Trophoblast cell (in vitro differentiated cells and primary cell): ENCODE measurements at regions not wholly inside any gene's neighbourhood (a gene's known extent, or its start where the extent isn't known, plus 50 kb on each side); places are given as distances from the start of the nearest gene placed in this dataset.
A peak's percentile ranks its signal among the peaks of the same experiment; 100 is the strongest.

ENCODE experiments used
- DNase-seq, 2 donors: peaks; one replicate each; pipeline ENCODE4 v3.0.0-alpha.2; 2016
- H2AFZ ChIP-seq: 2 replicates; pipeline ENCODE4 v1.6.1; 2013; ENCODE audit warnings: low read length, moderate library complexity, mild to moderate bottlenecking; ENCODE audit not compliant: insufficient read depth, poor library complexity
- H2AK5ac ChIP-seq: 2 replicates; pipeline ENCODE4 v1.6.1; 2013; ENCODE audit warnings: mild to moderate bottlenecking, low read length
- H2BK120ac ChIP-seq: 2 replicates; pipeline ENCODE4 v1.6.1; 2013; ENCODE audit warnings: low read length, mild to moderate bottlenecking, moderate library complexity; ENCODE audit not compliant: insufficient read depth, poor library complexity
- H2BK12ac ChIP-seq: 2 replicates; pipeline ENCODE4 v1.6.1; 2013; ENCODE audit warnings: mild to moderate bottlenecking, low read length, moderate library complexity
- H2BK5ac ChIP-seq: 2 replicates; pipeline ENCODE4 v1.6.1; 2013; ENCODE audit warnings: low read length, low read depth, moderate library complexity, mild to moderate bottlenecking; ENCODE audit not compliant: poor library complexity
- H3K14ac ChIP-seq: 2 replicates; pipeline ENCODE4 v1.6.1; 2013; ENCODE audit warnings: mild to moderate bottlenecking, low read length
- H3K18ac ChIP-seq: 2 replicates; pipeline ENCODE4 v1.6.1; 2013; ENCODE audit warnings: mild to moderate bottlenecking, low read length
- H3K23ac ChIP-seq: 2 replicates; pipeline ENCODE4 v1.6.1; 2013; ENCODE audit warnings: low read length
- H3K27ac ChIP-seq: 2 replicates; pipeline ENCODE4 v1.5.1; 2013; ENCODE audit warnings: low read depth, mild to moderate bottlenecking, inconsistent platforms, low read length, moderate library complexity
- H3K27me3 ChIP-seq: 2 replicates; pipeline ENCODE4 v1.6.1; 2013; ENCODE audit warnings: inconsistent platforms, mild to moderate bottlenecking, low read length, moderate library complexity; ENCODE audit not compliant: insufficient read depth
- H3K36me3 ChIP-seq, 2 experiments: 1 replicate in 1 of 2; 2 replicates in 1 of 2; pipeline ENCODE4 v1.6.1; 2013; ENCODE audit warnings: low read length in 2 of 2, mild to moderate bottlenecking in 2 of 2, moderate library complexity in 1 of 2; ENCODE audit not compliant: insufficient read depth in 2 of 2, control insufficient read depth in 1 of 2
- H3K4ac ChIP-seq: 2 replicates; pipeline ENCODE4 v1.6.1; 2013; ENCODE audit warnings: low read depth, mild to moderate bottlenecking, low read length, moderate library complexity
- H3K4me1 ChIP-seq, 2 experiments: 1 replicate in 1 of 2; 2 replicates in 1 of 2; pipeline ENCODE4 v1.6.1; 2013; ENCODE audit warnings: low read length in 2 of 2, mild to moderate bottlenecking in 2 of 2, moderate library complexity in 1 of 2; ENCODE audit not compliant: insufficient read depth in 2 of 2, control insufficient read depth in 1 of 2
- H3K4me2 ChIP-seq: 2 replicates; pipeline ENCODE4 v1.6.1; 2013; ENCODE audit warnings: inconsistent platforms, mild to moderate bottlenecking, low read length, moderate library complexity
- H3K4me3 ChIP-seq: 2 replicates; pipeline ENCODE4 v1.5.1; 2013; ENCODE audit warnings: mild to moderate bottlenecking, low read depth, low read length, inconsistent platforms
- H3K79me1 ChIP-seq: one replicate; pipeline ENCODE4 v1.6.1; 2013; ENCODE audit warnings: low read length
- H3K79me2 ChIP-seq: 2 replicates; pipeline ENCODE4 v1.6.1; 2013; ENCODE audit warnings: low read length, mild to moderate bottlenecking; ENCODE audit not compliant: control insufficient read depth, insufficient read depth, poor library complexity
- H3K9ac ChIP-seq: 2 replicates; pipeline ENCODE4 v1.6.1; 2013; ENCODE audit warnings: mild to moderate bottlenecking, low read length
- H3K9me3 ChIP-seq: 2 replicates; pipeline ENCODE4 v1.6.1; 2013; ENCODE audit warnings: low read depth, mild to moderate bottlenecking, control low read depth, inconsistent platforms, low read length; ENCODE audit not compliant: insufficient read depth
- H4K12ac ChIP-seq: 2 replicates; pipeline ENCODE4 v1.6.1; 2013; ENCODE audit warnings: low read depth, mild to moderate bottlenecking, low read length, moderate library complexity
- H4K8ac ChIP-seq: 2 replicates; pipeline ENCODE4 v1.6.1; 2013; ENCODE audit warnings: low read depth, mild to moderate bottlenecking, low read length, moderate library complexity
- H4K91ac ChIP-seq: one replicate; pipeline ENCODE4 v1.6.1; 2013; ENCODE audit warnings: low read depth, mild to moderate bottlenecking, low read length, moderate library complexity
- WGBS: extraction: QIAGEN DNeasy Blood & Tissue Kit; methylation state at CpG from one replicate; pipeline ENCODE4 v1.1.7; 2013; ENCODE audit warnings: missing lambda C conversion rate; ENCODE audit not compliant: insufficient read length, insufficient coverage; ENCODE audit errors: extremely low coverage; 5-methylcytosine and 5-hydroxymethylcytosine counted together

DNA sequence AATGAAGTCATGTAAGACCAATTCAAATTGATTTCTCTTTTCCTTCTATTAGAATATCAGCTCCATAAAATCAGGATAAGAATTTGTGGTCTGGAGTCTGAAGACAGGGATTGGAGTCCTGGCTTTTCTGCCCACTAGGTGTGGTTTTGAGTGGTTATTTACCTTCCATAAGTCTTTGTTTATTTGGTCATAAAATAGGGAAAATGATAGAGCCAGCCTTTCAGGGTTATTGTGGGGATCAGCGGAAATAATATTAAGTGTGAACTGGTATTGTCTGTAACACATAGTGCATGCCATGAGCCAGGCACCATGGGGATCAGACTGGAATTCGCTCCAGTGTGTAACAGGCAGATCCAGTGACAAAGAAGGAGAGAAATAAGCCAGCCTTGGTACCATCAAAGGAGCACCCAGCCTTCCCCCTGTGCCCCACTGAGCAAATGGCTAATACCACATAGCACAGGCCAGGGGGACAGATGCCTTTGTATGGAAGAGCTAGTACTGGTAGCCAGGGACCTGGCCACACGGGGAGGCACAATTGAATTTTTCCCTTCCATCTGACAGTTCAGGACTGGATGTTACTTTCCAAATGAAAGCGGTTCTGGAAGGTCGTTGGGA lies 509.7 kb upstream of the PODXL start:
- Histone ChIP-seq H2AK5ac (no peak overlapping the region), H3K36me3 (no peaks in the 10 kb centered on the region), H2AFZ (no peak overlapping the region), H3K27ac (no peak overlapping the region), H3K4ac (no peak overlapping the region), H4K12ac (no peak overlapping the region), H3K27me3 (no peaks in the 10 kb centered on the region), H2BK12ac (peak overlapping the region; percentile 19), H3K4me3 (no peak overlapping the region), H3K18ac (no peak overlapping the region), H4K8ac (no peak overlapping the region), H3K9ac (no peak overlapping the region), H4K91ac (peak overlapping the region; percentile 45), H3K4me1 (peaks cover 9 to 12% of the 10 kb centered on the region in 2 experiments), H2BK5ac (no peak overlapping the region), H3K9me3 (no peaks in the 10 kb centered on the region), H3K79me1 (peaks cover 5% of the 10 kb centered on the region), H3K14ac (peak overlapping the region; percentile 56), H3K23ac (no peak overlapping the region), H3K79me2 (no peaks in the 10 kb centered on the region), H3K4me2 (no peak overlapping the region), H2BK120ac (no peak overlapping the region)
- WGBS = no CpG with 5 or more reads among the region's 5 CpGs
- no peak for DNase-seq

DNA sequence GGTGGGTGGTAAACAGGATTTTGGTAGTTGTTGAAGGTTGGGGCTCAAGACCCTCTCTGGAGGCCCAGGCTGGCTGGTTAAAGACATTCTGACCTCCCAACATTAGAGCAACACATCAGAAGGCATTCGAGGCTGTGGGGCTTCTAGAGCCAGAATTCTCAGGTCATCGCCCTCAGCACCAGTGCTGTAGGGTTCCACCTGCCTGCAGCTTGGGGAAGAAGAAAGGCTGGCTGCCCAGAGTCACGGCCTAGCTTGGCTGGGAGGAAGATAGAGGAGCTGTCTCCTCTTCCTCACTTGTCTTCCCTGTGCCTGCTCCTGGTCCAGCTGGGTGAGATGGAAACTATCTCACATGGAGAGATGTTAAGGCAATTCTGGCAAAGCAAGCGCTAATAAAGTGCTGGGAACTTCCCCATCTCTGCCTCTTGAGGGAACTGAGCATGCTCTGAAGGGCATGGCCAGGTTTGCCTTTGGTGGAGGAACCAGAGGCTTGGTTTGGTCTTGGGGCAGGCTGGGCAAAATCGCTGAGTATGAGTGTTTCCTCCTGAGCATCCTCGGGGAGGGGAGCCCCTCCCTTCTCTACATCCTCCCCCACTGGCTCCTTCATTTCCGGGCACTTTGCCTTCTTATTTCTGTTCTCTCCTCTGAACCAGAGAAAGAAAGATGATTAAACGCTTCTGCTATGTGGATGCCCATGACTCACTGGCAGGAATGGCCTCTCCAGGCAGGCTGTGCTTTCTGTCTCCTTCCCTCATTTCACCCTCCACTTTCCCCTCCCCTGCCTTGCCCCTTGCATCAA lies 509.0 kb upstream of the PODXL start:
- no peak overlapping the region for H3K9ac ChIP-seq
- H3K14ac ChIP-seq = no peak overlapping the region
- H3K4me3 ChIP-seq = no peak overlapping the region
- peaks cover 9 to 12% of the 10 kb centered on the region in 2 experiments for H3K4me1 ChIP-seq
- no peak overlapping the region for H4K8ac ChIP-seq
- no peak overlapping the region for H3K18ac ChIP-seq
- H3K4ac ChIP-seq = no peak overlapping the region
- H2AFZ ChIP-seq = no peak overlapping the region
- H2BK5ac ChIP-seq = no peak overlapping the region
- H3K36me3 ChIP-seq = no peaks in the 10 kb centered on the region
- no peaks in the 10 kb centered on the region for H3K79me2 ChIP-seq
- H2AK5ac ChIP-seq = peak overlapping the region; percentile 13
- peak overlapping the region; percentile 29 for H4K91ac ChIP-seq
- H4K12ac ChIP-seq = no peak overlapping the region
- H3K27ac ChIP-seq = no peak overlapping the region
- H3K4me2 ChIP-seq = no peak overlapping the region
- H2BK12ac ChIP-seq = peak overlapping the region; percentile 27
- no peaks in the 10 kb centered on the region for H3K9me3 ChIP-seq
- no peak overlapping the region for H3K23ac ChIP-seq
- H3K79me1 ChIP-seq = peaks cover 5% of the 10 kb centered on the region
- no peak overlapping the region for H2BK120ac ChIP-seq
- DNase-seq = peak; percentile 45 to 52
- H3K27me3 ChIP-seq = no peaks in the 10 kb centered on the region
- no CpG with 5 or more reads among the region's 8 CpGs for WGBS

DNA sequence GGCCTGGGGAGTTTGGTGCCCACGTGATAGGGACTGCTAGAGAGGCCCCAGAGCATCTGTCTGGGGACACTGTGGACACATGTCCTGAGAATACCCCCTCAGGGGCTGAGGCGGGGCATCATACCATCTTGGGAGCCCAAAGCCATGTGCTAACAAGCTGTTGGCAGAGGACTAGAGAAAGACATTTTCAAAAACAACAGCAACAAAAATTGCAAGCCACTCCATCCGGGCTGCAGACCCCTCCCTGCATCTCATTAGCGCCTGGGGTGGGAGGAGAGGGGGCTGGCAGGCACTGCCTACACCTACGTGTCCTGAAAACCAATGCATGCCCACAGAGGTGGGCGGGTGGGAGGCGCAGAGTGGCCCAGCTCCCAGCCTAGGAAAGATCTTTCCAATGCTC lies 507.4 kb upstream of the PODXL start:
- WGBS = no CpG with 5 or more reads among the region's 7 CpGs
- Histone ChIP-seq H3K4me3 (no peak overlapping the region), H3K4me2 (no peak overlapping the region), H4K12ac (no peak overlapping the region), H4K8ac (no peak overlapping the region), H3K9ac (no peak overlapping the region), H3K4me1 (peaks cover 9 to 12% of the 10 kb centered on the region in 2 experiments), H3K79me1 (peaks cover 5% of the 10 kb centered on the region), H2AK5ac (no peak overlapping the region), H3K14ac (no peak overlapping the region), H2BK5ac (no peak overlapping the region), H2BK12ac (no peak overlapping the region), H3K27ac (no peak overlapping the region), H3K27me3 (no peaks in the 10 kb centered on the region), H3K4ac (no peak overlapping the region), H3K23ac (no peak overlapping the region), H3K79me2 (no peaks in the 10 kb centered on the region), H3K18ac (no peak overlapping the region), H2BK120ac (no peak overlapping the region), H2AFZ (no peak overlapping the region), H3K36me3 (no peaks in the 10 kb centered on the region), H4K91ac (no peak overlapping the region), H3K9me3 (no peaks in the 10 kb centered on the region)
- DNase-seq = no peak

DNA sequence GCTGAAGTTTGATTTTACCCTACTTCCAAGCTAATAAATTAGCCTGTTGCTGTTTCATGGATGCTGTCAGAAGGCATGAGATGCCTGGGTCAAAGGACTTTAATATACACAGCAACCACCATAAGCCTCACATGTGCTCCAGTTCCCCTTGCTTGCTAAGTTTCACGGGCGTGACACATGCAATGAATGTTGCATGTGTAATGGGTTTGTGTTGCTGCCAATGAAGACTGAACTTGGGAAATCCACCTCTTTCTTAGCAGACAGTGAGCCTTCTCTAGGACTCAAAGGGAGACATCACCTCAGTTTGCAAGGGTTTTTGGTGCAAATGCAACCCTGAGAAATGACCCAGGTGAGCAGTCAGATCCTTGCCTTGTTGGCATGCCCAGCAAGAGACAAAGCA lies 505.5 kb upstream of the PODXL start:
- H3K14ac ChIP-seq = no peak overlapping the region
- no CpG with 5 or more reads among the region's 2 CpGs for WGBS
- H3K9ac ChIP-seq = no peak overlapping the region
- H3K36me3 ChIP-seq = no peaks in the 10 kb centered on the region
- no peak overlapping the region for H2AK5ac ChIP-seq
- no peak overlapping the region for H2BK5ac ChIP-seq
- H3K9me3 ChIP-seq = peaks cover 3% of the 10 kb centered on the region
- H3K4me1 ChIP-seq = peaks cover 9 to 12% of the 10 kb centered on the region in 2 experiments
- H3K79me2 ChIP-seq = no peaks in the 10 kb centered on the region
- no peak overlapping the region for H3K4me3 ChIP-seq
- H3K79me1 ChIP-seq = peaks cover 5% of the 10 kb centered on the region
- no peak overlapping the region for H3K27ac ChIP-seq
- no peak overlapping the region for H2BK120ac ChIP-seq
- H2AFZ ChIP-seq = no peak overlapping the region
- no peak overlapping the region for H2BK12ac ChIP-seq
- no peak overlapping the region for H4K12ac ChIP-seq
- H4K8ac ChIP-seq = no peak overlapping the region
- H3K4me2 ChIP-seq = no peak overlapping the region
- H3K27me3 ChIP-seq = no peaks in the 10 kb centered on the region
- no peak for DNase-seq
- H4K91ac ChIP-seq = no peak overlapping the region
- no peak overlapping the region for H3K23ac ChIP-seq
- no peak overlapping the region for H3K18ac ChIP-seq
- no peak overlapping the region for H3K4ac ChIP-seq
